Body of pancreas (tissue), 4 donors: ENCODE measurements at regions not wholly inside any gene's neighbourhood (a gene's known extent, or its start where the extent isn't known, plus 50 kb on each side); places are given as distances from the start of the nearest gene placed in this dataset.

Experiments
- ATAC-seq: fragments of 150-250 bp; one replicate; pipeline ENCODE4 v1.9.1; 2016
- DNase-seq, 4 donors: peaks; one replicate each; pipeline ENCODE4 v3.0.0-alpha.2; 2019
- H3K27ac ChIP-seq, 4 donors: fragments of 200-600 bp; sonication (generic); 1 replicate in 3 of 4; 2 replicates in 1 of 4; pipeline versions ENCODE4 v1.5.1 to v1.6.1; 2016 to 2019; ENCODE audit warnings: mild to moderate bottlenecking in 1 of 4, mixed read lengths in 1 of 4, moderate library complexity in 1 of 4
- H3K27me3 ChIP-seq, 2 donors: fragments of 200-600 bp; sonication (generic); one replicate each; pipeline ENCODE4 v1.6.0; 2016; ENCODE audit warnings: mild to moderate bottlenecking in 1 of 2
- H3K36me3 ChIP-seq, 2 donors: fragments of 200-600 bp; sonication (generic); replicated peaks in 1 of 2; 2 replicates each; pipeline ENCODE4 v1.5.1; 2016; ENCODE audit warnings: low read depth in 2 of 2; ENCODE audit not compliant: insufficient read depth in 1 of 2
- H3K4me1 ChIP-seq: fragments of 200-600 bp; sonication (generic); one replicate; pipeline ENCODE4 v1.6.0; 2016
- H3K4me3 ChIP-seq, 2 donors: fragments of 200-600 bp; sonication (generic); 1 replicate in 1 of 2; 2 replicates in 1 of 2; pipeline ENCODE4 v1.5.1; 2016 to 2019
- H3K9me3 ChIP-seq, 3 donors: fragments of 200-600 bp; sonication (generic); 1 replicate in 2 of 3; 2 replicates in 1 of 3; pipeline ENCODE4 v1.5.1; 2016
- CTCF ChIP-seq, 7 experiments: fragments of 450-650 bp in 4 of 7; fragments of 200-600 bp in 3 of 7; sonication (generic) in 3 of 7; IDR thresholded peaks; one replicate each; pipeline ENCODE4 v1.5.1; 2016 to 2019; ENCODE audit warnings: antibody characterized with exemption in 7 of 7
- POLR2A ChIP-seq, 3 donors: fragments of 450-650 bp; IDR thresholded peaks; one replicate each; pipeline ENCODE4 v1.6.1; 2016; ENCODE audit warnings: antibody characterized with exemption in 3 of 3, mild to moderate bottlenecking in 2 of 3
- WGBS, 2 donors: methylation state at CpG; one replicate each; pipeline ENCODE4 v1.1.5; 2017; 5-methylcytosine and 5-hydroxymethylcytosine counted together
- intact Hi-C: fragments of 100-400 bp; cut with DNase I; formaldehyde crosslinking; loops from one replicate; pipeline ENCODE4 v1.15.1; 2023

- TF ChIP-seq POLR2A (IDR thresholded peaks at IDR 0.05) = no peak
- TF ChIP-seq CTCF (IDR thresholded peaks at IDR 0.05) = no peak
- Histone ChIP-seq H3K9me3 (no peaks in the 10 kb centered on the region), H3K27ac (no peak overlapping the region), H3K27me3 (no peaks in the 10 kb centered on the region), H3K4me3 (no peak overlapping the region), H3K4me1 (no peaks in the 10 kb centered on the region), H3K36me3 (no peaks in the 10 kb centered on the region)
- ATAC-seq = no peak
- 78 to 84% methylated on average over 4 of the region's 4 CpGs for WGBS, 2 donors
- no peak for DNase-seq
- intact Hi-C loops = no loop called here
Measured at GRCh38 chr2:192775011-192775410, 580.3 kb upstream of the TMEFF2 start.

DNA sequence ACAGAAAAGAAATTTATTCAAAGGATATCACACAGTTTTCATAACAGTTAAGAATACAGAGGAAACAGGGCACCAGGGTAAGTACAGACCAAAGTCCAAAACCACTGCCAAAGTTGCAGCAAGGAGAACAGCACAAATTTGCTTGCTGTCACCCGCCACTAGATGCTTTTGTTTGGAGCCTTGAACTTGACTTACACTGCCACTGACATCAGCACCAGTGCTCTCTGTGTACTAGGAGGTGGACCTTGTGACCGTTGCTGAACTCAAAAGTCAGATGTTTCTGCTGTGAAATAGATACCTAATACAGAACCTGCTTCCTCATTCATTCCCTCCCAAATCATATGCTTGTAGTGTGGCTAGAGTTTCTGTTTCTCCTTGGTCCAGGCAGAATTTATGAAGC is 578.3 kb upstream of the TMEFF2 start:
- Histone ChIP-seq H3K27ac (no peak overlapping the region), H3K4me1 (no peaks in the 10 kb centered on the region), H3K4me3 (no peak overlapping the region), H3K27me3 (no peaks in the 10 kb centered on the region), H3K36me3 (no peaks in the 10 kb centered on the region), H3K9me3 (no peaks in the 10 kb centered on the region)
- TF ChIP-seq POLR2A (IDR thresholded peaks at IDR 0.05) = no peak
- no peak for TF ChIP-seq CTCF (IDR thresholded peaks at IDR 0.05)
- DNase-seq = peak in 1 of 4 donors; percentile 4
- intact Hi-C loops = no loop called here
- ATAC-seq = no peak
- WGBS, 2 donors = 9 to 27% methylated on average over 2 of the region's 2 CpGs

- Histone ChIP-seq H3K4me1 (no peaks in the 10 kb centered on the region), H3K27me3 (no peaks in the 10 kb centered on the region), H3K27ac (no peak overlapping the region), H3K9me3 (no peaks in the 10 kb centered on the region), H3K36me3 (no peaks in the 10 kb centered on the region), H3K4me3 (no peak overlapping the region)
- intact Hi-C loops = no loop called here
- no peak for DNase-seq
- no peak for ATAC-seq
- TF ChIP-seq POLR2A (IDR thresholded peaks at IDR 0.05) (no peak), CTCF (IDR thresholded peaks at IDR 0.05) (no peak)
- 87% methylated on average over 1 of the region's 1 CpG for WGBS, 2 donors
Measured at GRCh38 chr2:192749611-192750200, 555.0 kb upstream of the TMEFF2 start.

GRCh38 chr2:192741889-192742288 is 547.2 kb upstream of the TMEFF2 start:
- intact Hi-C loops = no loop called here
- no peaks in the 10 kb centered on the region for H3K4me1 ChIP-seq
- no peak overlapping the region for H3K4me3 ChIP-seq
- ATAC-seq (no peak), DNase-seq (no peak)
- no peak for TF ChIP-seq CTCF (IDR thresholded peaks at IDR 0.05)
- TF ChIP-seq POLR2A (IDR thresholded peaks at IDR 0.05) = no peak
- H3K27ac ChIP-seq = no peak overlapping the region
- no peaks in the 10 kb centered on the region for H3K36me3 ChIP-seq
- H3K27me3 ChIP-seq = no peaks in the 10 kb centered on the region
- no peaks in the 10 kb centered on the region for H3K9me3 ChIP-seq

DNA sequence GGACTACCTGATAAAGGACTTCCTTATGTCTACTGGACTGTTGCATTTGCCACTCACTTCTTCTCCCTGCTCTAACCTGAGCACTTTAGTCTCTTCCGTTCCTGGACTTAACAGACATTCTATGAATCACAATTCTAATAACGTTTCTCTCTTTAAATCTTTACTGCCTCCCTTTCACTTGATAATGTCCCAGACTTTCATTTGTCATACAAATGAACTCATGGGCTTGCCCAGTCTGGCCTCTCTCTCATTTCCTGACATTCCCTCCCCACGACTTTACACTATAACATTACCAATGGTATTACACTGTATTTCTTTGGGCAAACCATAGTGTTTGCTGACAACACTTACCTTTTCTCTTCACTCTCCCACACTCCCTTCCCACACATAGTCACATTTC is 540.7 kb upstream of the TMEFF2 start:
- Histone ChIP-seq H3K4me1 (no peaks in the 10 kb centered on the region), H3K27me3 (no peaks in the 10 kb centered on the region), H3K9me3 (no peaks in the 10 kb centered on the region), H3K36me3 (no peaks in the 10 kb centered on the region), H3K4me3 (no peak overlapping the region), H3K27ac (no peak overlapping the region)
- DNase-seq (no peak), ATAC-seq (no peak)
- WGBS, 2 donors = 59 to 65% methylated on average over 3 of the region's 3 CpGs
- intact Hi-C loops = no loop called here
- no peak for TF ChIP-seq CTCF (IDR thresholded peaks at IDR 0.05)
- TF ChIP-seq POLR2A (IDR thresholded peaks at IDR 0.05) = no peak
